ENCODE measurements at regions not wholly inside any gene's neighbourhood (a gene's known extent, or its start where the extent isn't known, plus 50 kb on each side); places are given as distances from the start of the nearest gene placed in this dataset.

GRCh38 chr15:95565016-95565600 lies 765.4 kb upstream of the NR2F2 start:
- 94% methylated on average over 8 of the region's 8 CpGs; no CpG with 5 or more reads in 1 of the 2 experiments for WGBS, 2 experiments (ENCODE audit: extremely low coverage in 1 of 2, insufficient coverage in 1 of 2, insufficient read length in 1 of 2, insufficient replicate concordance in 2 of 2, low coverage in 1 of 2, low lambda C conversion rate in 2 of 2, missing lambda C conversion rate in 1 of 2)
- Histone ChIP-seq H3K27me3 (replicated peaks in 1 of 4; ENCODE audit: control insufficient read depth in 3 of 4, extremely low read depth in 1 of 4, insufficient read depth in 3 of 4, low read length in 3 of 4) (no peaks in the 10 kb centered on the region), H3K14ac (ENCODE audit: insufficient read length) (no peak overlapping the region), H2AK5ac (ENCODE audit: low read depth, low read length) (no peak overlapping the region), H3K4me3 (ENCODE audit: extremely low read depth in 1 of 4, insufficient read depth in 2 of 4, low read depth in 3 of 4, low read length in 4 of 4) (no peak overlapping the region), H3K36me3 (ENCODE audit: control insufficient read depth in 2 of 4, insufficient read depth in 4 of 4, low read length in 3 of 4) (no peaks in the 10 kb centered on the region), H3K4me2 (ENCODE audit: insufficient read depth in 1 of 2, low read depth in 2 of 2, low read length in 2 of 2) (no peak overlapping the region), H3K4ac (replicated peaks; ENCODE audit: insufficient read length, low read depth, low read length) (no peak overlapping the region), H4K20me1 (replicated peaks in 1 of 2; ENCODE audit: control insufficient read depth in 1 of 2, insufficient read depth in 2 of 2, low read length in 2 of 2) (no peaks in the 10 kb centered on the region), H2BK20ac (ENCODE audit: low read length) (no peak overlapping the region), H3K79me2 (ENCODE audit: control insufficient read depth in 1 of 2, insufficient read depth in 2 of 2, low read length in 2 of 2) (no peaks in the 10 kb centered on the region), H3K79me1 (ENCODE audit: low read depth, low read length) (no peaks in the 10 kb centered on the region), H4K8ac (ENCODE audit: extremely low read depth, insufficient read depth, low read length) (no peak overlapping the region), H3K4me1 (replicated peaks in 1 of 4; ENCODE audit: control insufficient read depth in 3 of 4, insufficient read depth in 4 of 4, low read length in 3 of 4) (no peaks in the 10 kb centered on the region), H2AFZ (ENCODE audit: low read length) (no peak overlapping the region), H3K27ac (ENCODE audit: low read depth, low read length) (no peak overlapping the region), H3K9me3 (ENCODE audit: insufficient read depth in 2 of 2, low read depth in 1 of 2, low read length in 1 of 2) (no peaks in the 10 kb centered on the region), H3K23me2 (ENCODE audit: low read depth, low read length) (peaks cover 3% of the 10 kb centered on the region; the same call in 1 of the 2 replicates), H2BK5ac (ENCODE audit: low read depth, low read length) (no peak overlapping the region), H2BK15ac (ENCODE audit: low read length) (no peak overlapping the region), H3K18ac (ENCODE audit: extremely low read depth, low read length) (no peak overlapping the region), H2BK12ac (ENCODE audit: low read depth, low read length) (no peak overlapping the region), H3K56ac (replicated peaks; ENCODE audit: insufficient read length, low read depth, low read length) (no peak overlapping the region), H4K5ac (ENCODE audit: insufficient read length, low read depth, low read length) (no peak overlapping the region), H3K9ac (replicated peaks in 1 of 4; ENCODE audit: extremely low read depth in 1 of 4, low read depth in 3 of 4, low read length in 3 of 4) (no peak overlapping the region), H3K23ac (ENCODE audit: insufficient read length) (no peak overlapping the region), H4K91ac (replicated peaks; ENCODE audit: insufficient read length, low read length) (no peak overlapping the region), H2BK120ac (replicated peaks; ENCODE audit: low read depth, low read length) (no peak overlapping the region)
- FAIRE-seq (no peak), DNase-seq (ENCODE audit: low read depth in 1 of 2, low spot score in 2 of 2) (no peak)
- ChIA-PET POLR2A (ENCODE audit: partially characterized antibody) (no interaction called here), CTCF (ENCODE audit: partially characterized antibody) (no interaction called here)
- no peak for TF ChIP-seq TEAD4 (IDR thresholded peaks at IDR 0.05; ENCODE audit: low read depth, low read length)

Measured in H1 (cell line).